GM21367 (cell line): ENCODE measurements at regions not wholly inside any gene's neighbourhood (a gene's known extent, or its start where the extent isn't known, plus 50 kb on each side); places are given as distances from the start of the nearest gene placed in this dataset.

Experiments used
- ATAC-seq: cut with Tn5 transposase; IDR thresholded peaks from one replicate; pipeline ENCODE4 v1.9.1; 2021; ENCODE audit not compliant: unreplicated experiment

GRCh38 chr16:88314991-88315542 lies 67.7 kb upstream of the ZNF469 start:
- ATAC-seq: no peak

DNA sequence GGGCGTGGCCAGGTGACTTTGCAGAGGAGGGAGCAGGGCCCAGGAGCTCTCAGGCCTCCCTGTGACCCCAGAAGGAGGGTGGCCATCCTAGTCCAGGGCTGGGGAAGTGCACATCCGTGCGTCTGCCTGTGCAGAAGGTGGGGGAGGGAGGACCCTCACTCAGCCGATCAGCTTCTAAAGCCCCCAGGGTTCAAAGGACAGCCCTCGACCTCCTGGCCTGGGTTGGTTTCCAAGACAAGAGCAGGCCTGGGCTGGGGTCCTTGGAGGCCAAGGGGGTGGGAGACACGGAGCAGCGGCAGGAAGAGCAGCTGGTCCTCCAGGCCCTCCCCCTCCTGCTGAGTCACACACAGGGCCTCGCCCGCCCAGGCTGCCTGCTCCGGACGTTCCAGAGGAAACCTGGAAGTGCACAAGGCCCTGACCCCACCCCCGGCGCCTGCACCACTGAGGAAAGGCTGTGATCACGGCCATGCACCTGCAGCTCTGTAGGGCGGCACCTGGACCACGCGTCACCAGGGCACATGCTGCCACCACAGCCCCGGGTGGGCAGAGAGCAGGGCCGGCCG lies 67.1 kb upstream of the ZNF469 start:
- ATAC-seq: no peak

- ATAC-seq: no peak
Measured at GRCh38 chr16:88316151-88316550, 66.6 kb upstream of the ZNF469 start.

DNA sequence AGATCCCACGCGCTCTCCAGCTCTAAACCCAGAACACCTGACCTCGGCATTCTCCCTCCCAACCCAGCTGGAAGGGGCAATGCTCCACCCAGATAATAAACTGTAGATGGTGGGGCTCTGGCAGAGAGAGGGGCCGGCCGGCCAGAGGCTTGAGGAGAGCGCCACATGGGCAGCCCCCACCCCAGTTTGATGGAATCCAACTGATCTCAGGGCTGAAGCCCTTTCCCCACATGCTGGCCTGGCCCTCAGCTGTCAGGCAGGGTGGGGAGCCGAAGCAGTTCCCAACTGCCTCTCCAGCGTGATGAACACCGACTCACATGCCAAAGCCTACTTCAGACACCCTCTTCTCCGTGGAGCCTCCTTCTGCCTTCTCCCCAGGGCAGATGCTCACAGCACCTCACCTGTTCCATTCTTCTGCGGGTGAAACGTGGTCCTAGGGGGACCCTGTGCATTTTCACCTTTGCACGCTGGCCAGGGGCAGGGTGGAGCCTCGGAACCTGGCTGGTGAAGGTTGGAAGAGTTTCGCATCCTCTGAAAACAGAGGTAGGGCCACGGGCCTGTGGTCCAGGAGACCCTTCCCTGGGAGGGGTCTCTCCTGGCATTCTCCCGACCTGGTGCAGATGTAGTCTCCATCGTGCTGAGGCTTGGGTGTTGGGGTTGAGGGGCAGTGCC lies 65.7 kb upstream of the ZNF469 start:
- no peak for ATAC-seq

DNA sequence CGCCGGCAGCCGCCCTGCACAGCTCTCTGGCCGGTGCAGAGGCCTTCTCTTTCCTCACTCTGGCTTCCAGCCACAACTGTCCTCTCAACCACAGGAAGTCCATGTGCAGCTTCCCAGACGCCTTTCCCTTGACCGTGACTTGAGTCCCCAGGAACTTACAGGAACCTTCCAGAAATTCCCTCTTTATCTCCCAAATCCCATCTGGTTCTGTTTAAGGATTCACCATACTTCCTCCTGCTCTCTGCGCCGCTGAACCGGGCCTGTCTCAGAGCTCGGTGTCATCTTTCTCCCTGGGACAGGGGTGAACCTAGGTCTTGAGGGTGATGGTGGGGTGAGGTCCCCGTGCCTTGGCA lies 65.2 kb upstream of the ZNF469 start:
- ATAC-seq: no peak

DNA sequence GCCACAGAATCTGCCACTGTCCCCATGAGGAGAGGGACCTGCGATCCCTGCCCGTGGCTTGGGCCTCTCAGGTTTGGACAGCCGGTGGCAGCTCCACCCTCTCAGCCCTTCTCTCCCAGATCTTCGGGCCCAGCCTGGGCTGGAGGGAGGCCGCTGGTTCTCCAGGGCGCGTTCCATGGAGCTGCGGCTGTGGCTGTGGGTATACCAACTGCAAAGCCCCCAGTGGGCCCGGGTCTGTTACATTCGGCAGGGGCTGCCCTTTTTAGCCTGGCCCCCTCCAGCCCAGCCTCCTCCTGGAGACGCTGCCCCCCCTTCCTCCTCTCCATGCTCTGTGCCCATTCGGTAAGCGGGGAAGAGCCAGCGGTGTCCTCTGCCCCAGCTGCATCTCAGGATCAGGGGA lies 64.7 kb upstream of the ZNF469 start:
- no peak for ATAC-seq

DNA sequence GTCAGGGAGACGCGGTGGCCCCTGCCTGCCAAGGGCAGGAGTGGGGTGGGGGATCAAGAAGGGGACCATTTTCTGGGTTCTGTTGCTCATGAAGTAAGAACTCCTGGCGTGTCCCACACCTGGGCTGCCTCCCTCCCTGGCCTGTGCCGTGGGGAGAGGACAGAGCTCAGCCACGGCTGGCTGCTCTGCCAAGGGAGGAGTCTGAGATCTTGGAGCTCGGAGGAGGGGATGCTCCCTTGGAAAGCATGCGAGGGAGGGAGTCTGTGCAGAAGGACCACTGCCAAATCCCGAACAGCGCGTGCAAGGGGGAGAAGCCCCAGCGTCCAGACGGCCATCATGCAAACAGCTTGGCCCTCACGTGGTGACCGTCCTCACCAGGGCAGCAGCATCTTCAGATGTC lies 64.2 kb upstream of the ZNF469 start:
- no peak for ATAC-seq

DNA sequence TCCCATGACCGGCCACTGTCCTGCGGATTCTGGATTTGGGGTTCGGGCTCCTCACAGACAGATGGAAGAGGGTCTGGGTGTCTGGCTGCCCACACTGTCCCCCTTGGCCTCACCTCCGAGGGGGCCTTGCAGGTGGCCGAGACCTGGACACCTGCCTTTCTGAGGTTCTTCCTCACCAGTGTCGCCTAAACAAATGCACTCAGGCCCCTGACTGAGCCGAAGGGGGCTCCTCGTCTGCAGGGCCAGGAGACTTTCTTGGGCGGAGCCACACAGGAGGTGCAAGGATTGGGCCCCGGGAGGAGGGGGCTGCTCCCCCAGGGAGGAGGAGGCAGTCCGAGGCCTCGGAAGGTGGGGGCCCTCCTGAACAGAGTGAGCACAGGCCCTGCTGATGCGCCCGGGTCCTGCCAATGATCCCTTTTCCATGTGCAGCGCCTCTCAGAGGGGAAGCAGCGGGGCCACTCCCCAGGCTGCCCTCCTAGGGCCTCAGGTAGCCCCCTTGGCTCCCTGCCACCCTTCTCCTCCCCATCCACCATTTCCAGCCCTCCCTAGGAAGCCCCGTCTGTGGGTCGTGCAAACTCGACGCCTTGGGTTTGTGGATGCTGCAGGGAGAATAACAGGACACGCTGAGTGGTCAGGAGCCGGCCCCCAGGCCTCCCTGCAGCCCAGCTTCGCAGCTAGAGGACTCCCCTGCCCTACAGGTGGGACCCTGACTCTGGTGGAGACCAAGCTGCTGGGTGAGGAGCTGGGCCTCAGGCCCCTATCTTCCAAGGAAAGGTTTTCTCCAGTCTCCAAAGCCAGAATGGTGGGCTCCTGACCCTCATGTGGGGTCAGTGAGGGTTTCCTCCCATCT lies 63.4 kb upstream of the ZNF469 start:
- ATAC-seq: no peak

DNA sequence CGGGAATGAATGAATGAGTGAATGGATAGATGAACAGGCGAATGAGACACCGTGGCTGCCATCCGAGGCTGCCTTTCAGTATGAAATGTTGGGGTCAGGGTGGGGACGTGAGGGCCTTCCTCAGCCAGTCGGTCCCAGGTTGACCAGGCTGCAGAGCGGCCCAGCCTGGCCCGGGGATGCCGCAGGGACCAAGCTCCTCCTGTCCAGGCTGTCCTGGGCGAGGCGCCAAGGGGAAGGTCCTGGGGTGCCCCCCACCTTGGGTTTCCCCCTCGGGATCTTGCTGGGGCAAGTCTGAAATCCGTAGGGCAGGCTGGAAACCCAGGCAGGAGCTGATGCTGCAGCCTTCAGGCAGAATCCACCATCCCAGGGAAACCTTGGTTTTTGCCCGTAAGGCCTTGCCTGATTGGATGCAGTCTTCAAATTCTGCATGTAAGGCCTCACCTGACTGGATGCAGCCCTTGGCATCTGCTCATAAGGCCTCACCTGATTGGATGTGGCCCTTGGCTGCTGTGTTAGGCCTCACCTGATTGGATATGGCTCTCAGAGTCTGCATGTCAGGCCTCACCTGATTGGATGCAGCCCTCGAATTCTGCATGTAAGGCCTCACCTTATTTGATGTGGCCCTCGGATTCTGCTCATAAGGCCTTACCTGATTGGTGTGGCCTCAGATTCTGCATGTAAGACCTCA lies 61.7 kb upstream of the ZNF469 start:
- ATAC-seq: no peak

DNA sequence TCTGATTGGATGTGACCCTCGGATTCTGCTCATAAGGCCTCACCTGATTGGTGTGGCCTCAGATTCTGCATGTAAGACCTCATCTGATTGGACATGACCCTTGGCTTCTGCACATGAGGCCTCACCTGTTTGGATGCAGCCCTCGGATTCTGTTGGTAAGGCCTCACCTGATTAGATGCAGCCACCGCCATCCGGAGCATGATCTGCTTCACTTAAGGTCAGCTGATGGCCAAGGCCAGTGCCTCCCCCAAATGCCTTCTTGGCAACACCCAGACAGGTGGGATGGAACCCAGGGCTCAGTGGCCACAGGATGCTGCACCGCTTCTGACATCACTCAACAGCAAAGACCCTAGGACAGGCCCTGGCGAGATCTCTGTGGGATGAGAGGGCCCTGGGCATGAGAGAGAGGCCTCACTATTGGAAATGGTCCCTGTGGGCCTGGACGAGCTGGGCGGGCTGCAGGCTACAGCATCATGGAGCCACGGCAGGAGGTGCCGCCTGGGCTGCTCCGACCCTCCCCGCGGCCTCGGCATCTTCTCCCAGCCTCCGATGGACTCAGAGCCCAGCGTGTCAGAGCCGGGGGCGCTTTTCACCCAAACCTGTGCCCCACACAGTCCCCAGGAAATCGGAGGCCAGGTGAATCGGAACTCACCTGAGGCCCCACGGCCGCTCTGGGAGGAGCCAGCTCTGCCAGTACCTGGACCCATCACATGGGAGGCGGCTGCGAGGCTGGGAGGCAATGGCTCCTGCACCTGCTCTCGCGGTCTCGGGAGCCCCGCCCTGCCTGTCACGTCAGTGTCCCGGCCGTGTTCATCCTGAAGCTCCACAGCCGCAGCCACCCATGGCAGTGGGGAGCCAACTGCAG lies 60.9 kb upstream of the ZNF469 start:
- no peak for ATAC-seq

- no peak for ATAC-seq
Measured at GRCh38 chr16:88322500-88322970, 60.2 kb upstream of the ZNF469 start.

DNA sequence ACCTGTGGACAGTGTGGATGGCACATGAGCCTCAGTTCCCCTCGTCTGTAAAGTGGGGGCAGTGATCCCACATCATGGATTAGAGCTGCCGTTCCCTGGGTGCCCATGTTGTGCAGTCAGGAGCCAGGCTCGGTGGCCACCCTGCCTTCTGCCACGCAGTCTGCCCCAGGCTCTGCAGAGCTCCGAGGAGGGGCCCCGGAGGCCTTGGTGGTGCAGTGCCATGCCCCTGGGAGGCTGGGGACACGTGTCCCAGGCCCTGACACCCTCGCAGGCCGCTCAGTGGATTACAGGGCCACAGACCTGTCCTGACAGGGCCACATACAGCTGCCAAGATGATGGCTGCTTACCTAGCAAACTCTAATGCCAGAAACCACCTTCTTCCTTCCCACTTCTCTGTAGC lies 59.7 kb upstream of the ZNF469 start:
- no peak for ATAC-seq

DNA sequence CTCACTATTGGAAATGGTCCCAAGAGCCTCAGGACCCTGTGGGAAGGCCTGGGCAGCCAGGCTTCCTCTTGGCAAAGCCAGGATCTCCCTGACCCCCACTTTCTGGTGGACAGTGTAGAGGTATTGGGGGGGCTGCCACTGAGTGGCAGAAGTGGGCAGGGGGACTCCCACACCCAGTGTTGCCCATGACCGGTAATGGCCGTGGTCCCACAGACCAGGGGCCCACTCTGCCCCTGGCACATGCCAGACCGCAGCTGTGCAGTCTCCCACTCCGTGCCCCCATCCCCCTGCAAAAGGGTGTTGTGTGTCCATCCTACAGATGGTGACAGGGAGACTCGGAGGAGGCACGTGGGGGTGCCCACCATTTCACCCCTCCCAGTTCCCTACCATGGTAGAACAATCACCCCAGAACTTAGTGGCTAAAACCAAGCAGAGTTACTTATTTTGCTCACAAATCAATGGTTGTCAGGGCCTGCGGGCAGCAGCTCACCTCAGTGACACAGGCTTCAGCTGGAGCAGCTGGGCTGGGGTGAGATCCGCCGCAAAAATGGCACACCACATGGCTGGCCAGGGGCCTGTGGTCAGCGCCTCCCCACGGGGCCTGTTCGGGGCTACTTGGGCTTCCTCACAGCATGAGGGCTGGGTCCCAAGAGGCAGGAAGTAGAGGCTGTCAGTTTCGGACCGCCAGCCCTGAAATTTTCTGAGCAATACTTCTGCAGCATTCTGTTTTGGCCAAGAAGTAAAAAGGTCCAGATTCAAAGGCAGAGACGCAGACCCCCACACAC lies 59.0 kb upstream of the ZNF469 start:
- no peak for ATAC-seq

DNA sequence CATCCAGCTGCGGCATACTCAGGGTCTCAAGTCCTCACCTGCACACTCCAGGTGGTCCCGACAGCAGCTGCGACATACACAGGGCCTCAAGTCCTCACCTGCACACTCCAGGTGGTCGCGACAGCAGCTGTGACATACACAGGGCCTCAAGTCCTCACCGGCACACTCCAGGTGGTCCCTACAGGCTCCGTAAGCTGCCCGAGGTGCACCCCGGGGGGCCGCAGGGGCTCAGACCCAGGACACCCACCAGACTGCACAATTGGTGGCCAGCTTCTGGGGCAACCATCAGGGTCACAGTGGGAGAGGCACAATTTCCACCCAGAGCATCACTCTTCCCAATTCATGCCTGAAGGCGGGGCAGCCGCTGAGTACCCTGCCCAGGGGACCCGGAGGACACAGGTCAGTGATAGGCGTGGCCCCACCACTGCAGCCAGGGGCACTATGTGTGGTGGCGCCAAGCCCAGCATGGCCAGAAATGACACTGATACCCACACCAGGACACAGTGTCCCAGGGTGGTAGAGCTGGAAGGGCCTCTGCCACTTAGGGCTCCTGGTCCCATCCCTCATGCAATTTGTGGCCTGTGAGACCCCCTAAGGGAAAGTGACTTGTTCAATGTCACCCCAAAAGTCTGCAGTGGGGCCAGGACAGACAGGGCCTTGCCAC lies 57.5 kb upstream of the ZNF469 start:
- ATAC-seq: no peak

- no peak for ATAC-seq
Measured at GRCh38 chr16:88325976-88326375, 56.8 kb upstream of the ZNF469 start.

GRCh38 chr16:88326611-88327485 lies 55.9 kb upstream of the ZNF469 start:
- ATAC-seq: no peak

GRCh38 chr16:88327561-88328312 lies 55.0 kb upstream of the ZNF469 start:
- no peak for ATAC-seq
